PFSK-1 (cell line): ENCODE measurements at regions not wholly inside any gene's neighbourhood (a gene's known extent, or its start where the extent isn't known, plus 50 kb on each side); places are given as distances from the start of the nearest gene placed in this dataset.

ENCODE experiments used
- FOXP2 ChIP-seq: optimal IDR thresholded peaks from 2 replicates; pipeline ENCODE3; 2011; ENCODE audit warnings: borderline replicate concordance, control low read depth, inconsistent platforms; ENCODE audit not compliant: insufficient read depth; ENCODE audit errors: extremely low read length, extremely low read depth
- POLR2AphosphoS5 ChIP-seq: IDR thresholded peaks from 2 replicates; pipeline ENCODE4 v1.6.1; 2012; ENCODE audit warnings: low read depth, mild to moderate bottlenecking, control low read depth, low read length, moderate library complexity
- TAF1 ChIP-seq: IDR thresholded peaks from 2 replicates; pipeline ENCODE4 v1.6.1; 2012; ENCODE audit warnings: low read length, control low read depth, borderline replicate concordance; ENCODE audit not compliant: insufficient read depth
- TF ChIP-seq, protein P1 (sequence below), 2 experiments: IDR thresholded peaks; 2 replicates each; pipeline versions ENCODE4 v1.6.1 to v1.8.0; 2011 to 2012; ENCODE audit warnings: low read depth in 2 of 2, low read length in 2 of 2, control low read depth in 1 of 2, inconsistent platforms in 1 of 2, mild to moderate bottlenecking in 1 of 2, moderate library complexity in 1 of 2; ENCODE audit not compliant: insufficient read depth in 1 of 2

- no peak for TF ChIP-seq POLR2AphosphoS5
- no peak for TF ChIP-seq TAF1
- TF ChIP-seq, protein P1, sequence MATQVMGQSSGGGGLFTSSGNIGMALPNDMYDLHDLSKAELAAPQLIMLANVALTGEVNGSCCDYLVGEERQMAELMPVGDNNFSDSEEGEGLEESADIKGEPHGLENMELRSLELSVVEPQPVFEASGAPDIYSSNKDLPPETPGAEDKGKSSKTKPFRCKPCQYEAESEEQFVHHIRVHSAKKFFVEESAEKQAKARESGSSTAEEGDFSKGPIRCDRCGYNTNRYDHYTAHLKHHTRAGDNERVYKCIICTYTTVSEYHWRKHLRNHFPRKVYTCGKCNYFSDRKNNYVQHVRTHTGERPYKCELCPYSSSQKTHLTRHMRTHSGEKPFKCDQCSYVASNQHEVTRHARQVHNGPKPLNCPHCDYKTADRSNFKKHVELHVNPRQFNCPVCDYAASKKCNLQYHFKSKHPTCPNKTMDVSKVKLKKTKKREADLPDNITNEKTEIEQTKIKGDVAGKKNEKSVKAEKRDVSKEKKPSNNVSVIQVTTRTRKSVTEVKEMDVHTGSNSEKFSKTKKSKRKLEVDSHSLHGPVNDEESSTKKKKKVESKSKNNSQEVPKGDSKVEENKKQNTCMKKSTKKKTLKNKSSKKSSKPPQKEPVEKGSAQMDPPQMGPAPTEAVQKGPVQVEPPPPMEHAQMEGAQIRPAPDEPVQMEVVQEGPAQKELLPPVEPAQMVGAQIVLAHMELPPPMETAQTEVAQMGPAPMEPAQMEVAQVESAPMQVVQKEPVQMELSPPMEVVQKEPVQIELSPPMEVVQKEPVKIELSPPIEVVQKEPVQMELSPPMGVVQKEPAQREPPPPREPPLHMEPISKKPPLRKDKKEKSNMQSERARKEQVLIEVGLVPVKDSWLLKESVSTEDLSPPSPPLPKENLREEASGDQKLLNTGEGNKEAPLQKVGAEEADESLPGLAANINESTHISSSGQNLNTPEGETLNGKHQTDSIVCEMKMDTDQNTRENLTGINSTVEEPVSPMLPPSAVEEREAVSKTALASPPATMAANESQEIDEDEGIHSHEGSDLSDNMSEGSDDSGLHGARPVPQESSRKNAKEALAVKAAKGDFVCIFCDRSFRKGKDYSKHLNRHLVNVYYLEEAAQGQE (IDR thresholded peaks at IDR 0.05; ENCODE audit: insufficient read depth in 1 of 2, low read depth in 2 of 2, low read length in 2 of 2), result no peak
- TF ChIP-seq FOXP2, result no peak
These were observed 222.9 kb upstream of the FN1 start for GRCh38 chr2:215658635-215659305.
